ENCODE measurements at regions not wholly inside any gene's neighbourhood (a gene's known extent, or its start where the extent isn't known, plus 50 kb on each side); places are given as distances from the start of the nearest gene placed in this dataset.

DNA sequence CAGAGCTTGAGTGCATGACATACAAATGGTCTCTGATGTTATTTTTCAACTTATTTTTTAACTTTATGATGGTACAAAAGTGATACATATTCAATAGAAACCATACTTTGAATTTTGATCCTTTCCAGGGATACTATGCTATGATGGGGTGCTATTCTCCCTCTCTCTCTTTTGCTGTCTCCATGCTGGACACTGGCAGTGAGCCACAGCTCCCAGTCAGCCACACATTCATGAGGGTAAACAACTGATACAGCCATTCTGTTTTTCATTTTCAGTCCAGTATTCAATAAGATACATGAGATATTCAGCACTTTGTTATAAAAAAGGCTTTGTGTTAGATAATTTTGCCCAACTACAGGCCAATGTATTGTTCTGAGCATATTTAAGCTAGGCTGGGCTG, 859.3 kb upstream of the KLHL29 start:
- DNase-seq, result no peak

DNA sequence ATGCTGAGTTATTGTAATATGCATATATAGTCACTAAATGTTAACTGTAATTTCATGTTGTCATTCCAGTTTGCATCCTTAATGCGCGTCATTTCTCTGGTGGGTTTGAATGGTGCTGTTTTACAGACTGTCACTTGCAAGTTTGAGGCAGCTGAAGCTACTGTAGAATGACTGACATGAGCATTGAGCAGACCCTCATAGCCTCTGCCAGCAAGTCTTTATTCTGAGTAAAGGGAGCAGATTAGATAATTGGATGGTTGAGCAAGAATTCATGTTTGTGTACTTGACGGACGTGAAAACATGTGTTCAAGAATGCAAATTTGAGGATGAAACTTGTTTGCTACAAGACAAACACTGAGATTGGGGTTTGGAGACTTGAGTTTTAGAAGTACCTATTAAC, 854.8 kb upstream of the KLHL29 start:
- DNase-seq, result no peak

DNA sequence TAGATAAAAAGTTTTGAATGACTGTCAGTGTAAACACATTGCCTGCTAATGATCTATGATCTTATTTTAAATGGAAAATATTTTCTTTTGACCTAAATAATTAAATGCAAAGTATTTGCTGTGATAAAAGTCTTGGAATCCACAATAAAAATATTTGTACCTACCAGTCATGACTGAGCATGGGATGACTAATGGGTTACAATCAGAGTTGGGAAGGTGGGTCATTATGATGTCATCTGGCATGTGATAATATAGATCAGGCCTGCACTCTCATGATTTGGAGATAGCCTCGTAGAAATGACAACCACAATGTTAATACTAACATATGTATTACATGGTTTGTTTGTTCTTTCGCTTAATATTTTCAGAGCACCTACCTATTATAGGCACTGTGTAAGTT, 848.8 kb upstream of the KLHL29 start:
- DNase-seq, result no peak

DNA sequence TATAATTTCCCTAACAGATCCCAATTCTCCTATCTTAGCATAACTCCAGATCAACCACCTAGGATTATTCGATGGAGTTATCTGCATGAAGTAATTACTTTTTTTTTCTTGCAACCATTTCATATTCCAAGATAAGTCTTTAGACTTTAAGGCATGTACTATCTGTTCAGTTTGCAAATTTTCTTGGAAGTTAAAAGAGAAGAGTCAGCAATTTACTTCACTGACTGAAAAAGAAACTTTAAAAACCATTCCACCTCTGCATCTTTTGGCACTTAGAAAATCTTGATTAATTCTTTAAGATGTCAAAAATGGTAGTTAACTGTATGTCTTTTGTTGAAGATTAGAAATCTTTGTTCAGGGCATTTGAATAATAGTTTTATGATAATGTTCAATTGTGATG, 830.5 kb upstream of the KLHL29 start:
- no peak for DNase-seq

DNA sequence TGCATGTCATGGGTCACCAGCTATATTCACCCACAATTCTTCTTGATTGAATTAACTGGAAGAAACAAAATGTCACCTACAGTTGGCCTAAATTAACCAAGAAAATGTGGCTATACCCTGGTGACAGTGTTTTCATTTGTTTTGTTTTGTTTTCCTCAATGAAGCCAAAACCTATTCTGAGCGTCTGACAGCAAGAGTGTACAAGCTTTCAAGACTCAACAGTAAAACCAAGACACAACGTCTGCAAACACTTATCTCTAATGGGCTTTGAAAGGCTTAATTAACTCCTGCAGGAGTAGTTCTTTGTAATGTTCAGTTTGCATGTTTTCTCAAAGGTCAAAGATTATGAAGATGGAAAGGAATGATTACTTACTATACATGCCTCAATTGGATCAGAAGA, 827.6 kb upstream of the KLHL29 start:
- DNase-seq, result no peak

DNA sequence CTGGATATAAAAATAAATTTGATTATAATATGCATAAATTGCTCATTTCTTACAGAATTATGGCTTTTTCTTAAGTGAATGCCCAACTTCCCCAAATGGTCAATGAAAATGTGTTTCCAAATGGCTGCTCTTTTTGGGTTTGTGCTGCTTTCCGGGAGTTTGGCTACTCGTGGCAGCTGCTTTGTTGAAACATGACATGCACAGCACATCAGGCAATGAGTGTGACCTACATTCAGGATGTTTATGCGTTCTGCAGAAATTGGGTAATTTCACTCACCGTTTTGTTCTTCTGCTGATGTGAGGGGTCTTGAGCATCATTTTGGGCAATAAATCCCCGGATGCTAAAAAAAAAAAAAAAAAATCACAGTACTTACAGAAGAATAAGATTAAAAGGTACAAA, 825.0 kb upstream of the KLHL29 start:
- no peak for DNase-seq

DNA sequence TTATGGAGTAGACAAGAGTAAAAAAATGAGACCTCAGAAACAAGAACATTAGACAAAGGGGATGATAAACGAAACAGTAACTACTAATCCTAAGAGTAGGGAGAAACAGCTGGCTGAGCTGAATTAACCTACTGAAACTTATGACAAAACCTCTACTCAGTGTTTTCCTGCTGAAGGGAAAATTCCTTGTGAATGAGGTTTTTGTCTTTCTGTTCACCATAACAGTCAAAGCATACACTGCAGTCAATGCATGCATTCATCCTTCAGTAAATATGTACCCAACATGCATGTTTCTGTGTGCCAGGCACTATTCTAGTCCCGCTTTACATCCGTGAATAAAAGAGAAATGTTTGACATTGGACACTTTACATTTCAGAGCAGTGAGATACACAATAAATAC, 805.6 kb upstream of the KLHL29 start:
- no peak for DNase-seq

DNA sequence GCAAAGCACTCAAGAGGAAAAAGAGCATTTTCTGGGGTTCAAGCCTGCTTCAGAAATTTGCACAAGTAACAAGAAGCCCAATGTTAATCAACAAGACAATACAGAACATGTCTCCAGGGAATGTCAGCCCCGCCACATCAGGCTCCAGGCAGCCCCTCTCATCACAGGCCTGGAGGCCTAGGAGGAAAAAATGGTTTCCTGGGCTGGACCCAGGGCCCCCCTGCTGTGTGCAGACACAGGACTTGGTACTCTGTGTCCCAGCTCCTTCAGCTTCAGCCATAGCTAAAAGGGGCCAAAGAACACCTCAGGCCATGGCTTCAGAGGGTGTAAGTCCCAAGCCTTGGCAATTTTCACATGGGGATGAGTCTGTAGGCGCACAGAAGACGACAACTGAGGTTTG, 802.9 kb upstream of the KLHL29 start:
- DNase-seq, result no peak

DNA sequence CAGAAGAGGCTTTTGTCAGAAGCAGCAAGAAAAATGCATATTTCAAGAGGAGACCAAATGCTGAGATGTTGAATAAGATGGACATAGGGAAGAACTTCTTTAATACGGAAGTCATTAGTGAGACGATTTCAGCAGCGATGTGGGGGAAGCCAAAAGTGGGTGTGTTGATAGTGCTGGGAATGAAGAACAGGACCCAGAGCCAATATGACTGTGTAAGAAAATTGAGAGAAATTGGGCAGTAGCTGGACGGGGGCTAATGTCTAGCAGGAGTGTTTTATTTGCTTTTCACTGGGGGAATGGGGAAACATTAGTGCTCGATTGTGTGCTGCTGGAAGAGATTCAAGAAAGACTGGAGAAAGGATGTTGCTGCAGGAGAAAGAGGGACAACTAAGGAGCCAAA, 788.7 kb upstream of the KLHL29 start:
- DNase-seq, result no peak

DNA sequence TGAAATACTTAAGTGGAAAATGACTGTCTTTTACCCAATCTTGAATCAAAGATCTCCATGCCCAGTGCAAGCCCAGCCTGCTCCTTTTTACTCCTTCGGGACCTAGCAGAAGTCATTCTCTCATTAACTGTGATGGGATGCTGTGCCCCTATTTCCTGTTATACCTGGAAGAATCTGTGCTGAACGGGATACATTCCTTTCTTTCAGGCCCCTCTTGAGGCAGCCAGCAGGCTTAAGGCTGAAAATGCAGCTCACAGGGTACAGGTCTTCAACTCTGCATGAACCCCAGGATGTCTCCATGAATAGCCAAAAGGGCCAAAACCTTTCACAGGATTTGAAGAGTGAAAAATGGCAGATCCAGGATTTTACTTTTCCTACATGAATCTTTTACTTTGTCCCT, 784.8 kb upstream of the KLHL29 start:
- DNase-seq, result no peak

DNA sequence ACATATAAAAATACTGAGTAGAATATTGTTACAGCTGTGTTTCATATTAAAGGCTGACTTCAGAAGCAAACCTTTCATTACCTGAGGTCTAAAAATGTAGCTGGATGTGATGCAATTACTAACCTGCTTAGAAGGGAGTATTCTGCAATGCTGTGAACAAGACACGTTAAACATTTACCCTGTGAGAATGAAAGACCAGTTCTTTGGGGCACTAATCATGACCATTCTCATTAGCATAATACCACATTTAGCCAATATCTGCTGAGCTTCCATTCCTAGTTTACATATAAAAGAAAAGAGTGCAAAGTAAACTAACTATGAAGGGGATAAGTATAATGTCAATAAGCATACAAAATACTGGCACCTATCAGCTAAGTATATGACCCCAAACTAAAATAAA, 784.0 kb upstream of the KLHL29 start:
- DNase-seq, result no peak

DNA sequence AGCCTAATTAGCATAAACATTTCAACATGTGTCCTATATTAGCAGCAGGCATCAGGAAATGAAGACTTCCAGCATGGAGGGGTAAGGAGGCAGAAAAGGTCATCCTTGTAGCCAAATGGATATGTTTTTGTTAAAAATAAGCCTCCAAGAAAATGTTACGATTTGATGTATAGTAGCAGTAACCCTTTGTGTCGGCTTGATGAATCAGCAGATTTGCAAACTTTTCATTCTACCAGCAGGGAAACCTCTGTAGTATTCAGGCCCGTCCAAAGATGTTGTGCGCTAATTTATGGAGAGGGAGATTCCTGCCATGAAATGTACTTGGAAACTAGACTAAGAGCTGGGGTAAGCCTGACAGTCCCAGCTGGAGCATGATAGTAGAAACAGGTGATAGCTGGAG, 780.8 kb upstream of the KLHL29 start:
- DNase-seq, result no peak

DNA sequence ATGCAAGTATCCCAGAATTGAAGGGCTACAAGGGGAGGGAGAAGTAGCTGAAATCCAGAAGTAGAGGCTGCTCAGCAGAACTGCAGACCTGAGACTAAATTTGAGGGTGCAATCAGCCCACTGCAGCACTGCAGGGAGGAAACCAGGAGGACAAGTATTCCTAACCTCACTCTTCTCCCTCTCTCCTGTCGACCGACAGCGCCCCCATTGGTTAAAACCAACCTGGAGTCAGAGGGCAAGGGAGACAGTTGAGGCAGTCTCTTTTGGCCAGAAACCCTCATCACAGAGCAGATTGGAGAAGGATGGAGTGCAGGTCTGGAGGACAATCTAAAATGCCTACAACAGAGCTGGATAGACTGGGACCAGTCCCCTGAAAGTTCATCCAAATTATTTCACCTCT, 768.9 kb upstream of the KLHL29 start:
- DNase-seq, result no peak

DNA sequence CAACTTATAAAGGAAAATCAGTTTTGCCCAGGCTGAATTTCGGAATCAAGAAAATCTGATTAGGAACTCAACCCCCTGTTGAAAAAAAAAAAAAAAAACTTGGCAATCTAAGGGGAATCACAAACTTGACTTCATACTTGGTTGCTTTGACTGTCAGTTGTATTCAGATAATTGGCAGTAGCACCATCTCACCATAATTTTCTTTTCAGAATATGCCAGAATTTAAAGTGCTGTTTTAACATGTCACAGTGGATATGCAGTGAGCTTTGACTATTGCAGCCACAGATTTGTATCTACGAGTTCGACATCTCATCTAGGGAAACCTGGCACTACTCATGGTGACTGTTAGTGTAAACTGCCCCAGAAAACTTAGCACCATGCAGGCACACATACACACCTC, 761.4 kb upstream of the KLHL29 start:
- no peak for DNase-seq

DNA sequence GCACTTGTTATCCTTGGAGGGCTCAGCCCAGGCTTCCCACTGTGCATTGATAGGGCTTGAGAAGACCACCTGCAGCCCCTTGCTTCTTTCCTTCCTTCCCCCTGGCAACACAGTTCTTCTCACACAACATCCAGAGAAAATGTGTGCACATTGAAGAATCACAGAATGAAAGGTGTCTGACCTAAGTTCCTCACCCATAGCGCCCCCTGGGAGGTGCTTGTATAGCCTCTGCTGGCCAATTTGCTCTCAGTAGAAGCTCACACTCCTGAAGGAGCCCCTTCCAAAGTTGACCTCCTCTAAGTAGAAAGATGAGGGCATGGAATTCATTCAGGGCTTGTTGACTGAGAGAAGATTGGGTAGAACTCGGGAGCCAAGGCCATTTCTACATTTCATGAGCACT, 758.4 kb upstream of the KLHL29 start:
- no peak for DNase-seq

DNA sequence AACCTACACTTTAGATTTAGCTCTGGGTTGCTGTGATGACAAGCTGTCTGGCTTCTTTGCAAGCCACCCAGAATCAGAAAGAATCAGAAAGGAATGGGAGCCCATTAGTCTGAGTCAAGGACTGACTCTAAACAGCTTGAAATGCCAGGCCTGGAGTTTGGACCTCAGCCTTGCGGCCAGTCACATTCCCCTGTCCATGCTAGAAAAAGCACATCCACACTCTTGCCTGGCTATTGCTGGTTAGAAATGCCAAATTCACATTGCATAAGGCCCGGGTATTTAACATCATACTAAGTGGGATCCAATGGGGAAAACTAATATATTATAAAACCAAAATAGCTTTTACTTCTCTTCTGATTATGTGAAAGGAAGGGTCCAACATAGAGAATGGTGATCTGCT, 756.8 kb upstream of the KLHL29 start:
- no peak for DNase-seq

DNA sequence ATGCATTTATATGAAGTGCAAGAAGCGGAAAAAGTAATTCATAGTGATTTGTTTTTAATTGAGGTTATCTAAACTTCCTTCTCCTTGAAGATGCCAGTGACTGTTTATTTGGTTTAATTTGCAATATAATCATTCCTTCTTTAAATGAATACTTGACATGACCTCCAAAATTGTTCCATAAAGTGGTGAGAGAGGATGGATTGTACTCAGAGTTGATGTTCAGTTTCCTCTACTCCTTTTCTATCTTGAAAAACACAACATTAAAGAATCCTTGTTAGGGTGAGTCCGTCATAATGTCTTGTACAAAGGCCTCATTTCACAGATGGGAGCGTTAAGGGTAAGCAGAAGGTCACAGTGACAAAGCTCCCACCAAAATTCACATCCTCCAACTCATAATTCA, 756.1 kb upstream of the KLHL29 start:
- DNase-seq, result no peak

DNA sequence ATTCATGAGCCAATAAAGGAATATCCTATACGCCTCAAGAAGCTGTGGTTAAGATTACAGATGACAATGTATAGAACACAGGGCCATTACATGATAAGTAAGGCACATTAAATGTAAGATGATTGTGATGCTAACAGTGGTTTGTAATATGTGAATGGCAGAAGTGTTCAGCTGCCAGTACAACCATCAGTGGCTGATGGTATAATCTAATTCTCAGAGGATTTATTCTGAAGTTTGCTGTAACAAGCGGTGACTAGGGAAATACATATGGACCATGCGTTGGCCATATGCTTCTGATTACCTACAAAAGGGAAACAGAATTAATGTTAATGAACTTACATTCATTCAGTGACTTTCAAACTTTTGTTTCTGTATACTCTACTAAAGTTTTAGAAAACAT, 750.8 kb upstream of the KLHL29 start:
- DNase-seq, result no peak

DNA sequence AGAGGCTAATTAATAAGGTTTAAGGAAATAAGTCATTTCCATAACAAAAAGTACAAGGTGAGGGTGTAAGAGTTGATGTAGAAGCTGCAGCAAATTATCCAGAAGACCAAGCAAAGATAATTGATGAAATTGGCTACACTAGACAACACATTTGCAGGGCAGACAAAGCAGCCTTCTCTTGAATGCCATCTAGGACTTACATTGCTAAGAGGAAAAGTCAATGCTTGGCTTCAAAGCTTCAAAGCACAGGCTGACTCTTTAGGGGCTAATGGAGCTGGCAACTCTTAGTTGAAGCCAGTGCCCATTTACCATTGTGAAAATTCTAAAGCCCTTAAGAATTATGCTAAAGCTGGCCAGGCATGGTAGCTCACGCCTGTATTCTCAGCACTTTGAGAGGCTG, 728.6 kb upstream of the KLHL29 start:
- no peak for DNase-seq

DNA sequence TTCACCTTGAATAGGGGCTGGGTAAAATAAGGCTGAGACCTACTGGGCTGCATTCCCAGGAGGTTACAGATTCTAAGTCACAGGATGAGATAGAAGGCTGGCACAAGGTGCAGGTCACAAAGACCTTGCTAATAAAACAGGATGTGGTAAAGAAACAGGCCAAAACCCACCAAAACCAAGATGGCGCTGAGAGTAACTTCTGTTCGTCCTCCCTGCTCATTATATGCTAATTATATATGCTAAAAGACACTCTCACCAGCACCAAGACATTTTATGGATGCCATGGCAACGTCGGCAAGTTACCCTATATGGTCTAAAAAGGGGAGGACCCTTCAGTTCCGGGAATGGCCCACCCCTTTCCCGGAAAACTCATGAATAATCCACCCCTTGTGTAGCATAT, 711.5 kb upstream of the KLHL29 start:
- DNase-seq, result no peak

DNA sequence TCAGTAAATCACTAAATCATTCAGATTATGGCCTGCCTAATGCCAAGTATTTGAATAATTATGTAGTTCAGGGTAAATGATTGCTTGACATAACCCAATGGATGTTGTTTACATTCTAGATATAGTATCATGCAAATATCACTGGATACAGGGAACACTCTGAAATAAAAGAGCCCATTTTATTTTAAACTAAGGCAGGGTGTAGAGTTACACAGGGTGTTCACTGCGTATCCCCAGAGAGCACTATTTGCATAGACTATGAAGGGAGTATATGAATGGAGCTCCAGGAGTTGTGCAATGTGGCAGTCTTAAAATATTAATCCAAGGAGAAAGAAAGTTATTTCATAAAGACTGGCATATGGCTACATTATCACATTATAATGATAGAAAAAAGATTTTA, 701.1 kb upstream of the KLHL29 start:
- no peak for DNase-seq

DNA sequence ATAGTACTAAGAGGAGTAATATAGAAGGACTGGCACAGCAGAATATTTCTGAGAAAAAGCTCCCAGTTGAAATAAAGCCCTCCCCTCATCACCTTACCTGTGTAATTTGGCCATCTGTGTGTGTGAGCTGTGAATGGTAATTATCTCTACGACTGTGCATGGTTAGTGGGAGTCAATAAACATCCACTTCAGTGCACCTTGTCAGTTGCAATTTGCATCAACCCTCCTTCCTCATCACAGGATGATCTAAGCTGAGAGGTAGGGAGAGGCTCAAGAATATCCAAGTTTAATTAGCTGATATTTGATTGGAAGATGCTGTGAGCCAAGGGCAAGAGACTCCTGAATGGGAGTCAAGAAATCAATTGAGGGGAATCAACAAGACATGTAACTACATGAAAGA, 694.9 kb upstream of the KLHL29 start:
- DNase-seq, result no peak

DNA sequence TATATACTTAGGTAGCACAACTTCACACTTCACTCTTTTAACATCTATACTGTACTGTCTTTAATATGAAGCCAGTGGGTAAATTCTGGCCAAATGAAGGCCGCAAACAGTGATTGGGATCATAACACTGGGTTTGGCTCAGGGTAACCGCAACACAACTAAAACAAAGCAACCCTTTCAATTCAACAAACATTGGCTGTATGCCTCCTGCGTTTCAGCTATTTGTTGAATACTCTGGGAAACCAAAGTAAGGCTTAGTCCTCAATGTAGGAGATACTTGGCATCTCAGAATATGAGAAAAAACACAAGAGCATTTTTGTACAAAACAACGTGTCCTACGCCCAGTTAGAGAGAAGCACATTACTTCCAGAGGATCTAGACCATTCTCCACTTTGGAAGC, 693.3 kb upstream of the KLHL29 start:
- no peak for DNase-seq

DNA sequence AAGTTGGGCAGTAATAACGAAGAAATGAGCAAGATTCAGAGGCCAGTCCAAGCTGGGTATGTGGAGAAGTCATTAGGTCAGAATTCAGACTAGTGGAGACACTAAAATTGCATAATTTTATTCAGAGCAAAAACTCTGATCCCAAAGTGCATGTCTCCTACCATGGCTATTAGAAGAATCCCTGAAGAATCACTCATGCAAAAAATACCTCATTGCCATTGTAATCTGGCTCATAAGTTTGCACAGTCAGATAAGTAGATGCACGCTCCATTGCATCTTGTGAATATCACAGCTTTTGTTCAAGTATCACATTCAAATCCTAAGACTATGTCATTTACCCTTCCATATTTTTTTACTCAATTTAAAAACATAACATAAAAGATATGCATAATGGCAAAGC, 692.2 kb upstream of the KLHL29 start:
- no peak for DNase-seq

DNA sequence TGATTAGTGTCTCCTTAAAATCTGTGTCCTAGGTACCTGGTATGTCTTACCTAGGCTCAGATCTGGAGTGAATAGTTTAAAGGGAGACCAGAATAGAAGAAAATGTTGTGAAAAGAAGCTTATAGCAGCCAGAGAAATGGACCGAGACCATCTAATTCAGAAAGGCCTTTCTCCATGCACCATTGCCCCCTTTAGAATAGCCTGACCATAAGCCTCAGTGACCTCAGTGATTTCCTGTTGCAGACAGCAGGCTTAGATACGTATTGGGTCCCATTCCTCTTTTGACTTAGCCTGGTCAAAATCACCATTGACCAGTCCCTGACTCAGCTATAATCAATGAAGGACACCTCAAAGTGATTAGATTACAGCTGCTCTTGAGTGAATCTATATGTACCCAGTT, 690.7 kb upstream of the KLHL29 start:
- DNase-seq, result no peak

DNA sequence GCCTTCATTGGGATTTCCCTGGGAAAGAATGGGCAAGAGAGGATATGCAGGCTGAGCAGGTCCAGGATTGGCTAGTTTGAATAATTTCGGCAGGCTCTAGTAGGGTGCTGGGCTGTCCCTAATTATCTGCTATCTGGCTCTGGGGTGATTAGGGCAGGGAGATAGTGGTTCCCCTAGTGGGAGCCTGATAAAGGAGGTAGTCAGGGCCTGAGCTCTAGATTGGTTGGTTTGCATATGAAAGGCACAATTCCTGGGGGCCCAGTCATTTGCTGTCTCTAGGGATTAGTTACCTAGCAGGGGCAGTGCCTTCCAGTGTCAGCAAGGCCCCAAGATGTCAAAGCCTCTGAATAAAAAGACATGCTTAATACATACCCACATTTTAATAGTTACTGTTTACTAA, 690.1 kb upstream of the KLHL29 start:
- DNase-seq, result no peak
